Pancreas (tissue), 10 donors: ENCODE measurements at regions not wholly inside any gene's neighbourhood (a gene's known extent, or its start where the extent isn't known, plus 50 kb on each side); places are given as distances from the start of the nearest gene placed in this dataset.

Source experiments
- ATAC-seq, 4 donors: fragments of 200-7000 bp; cut with Tn5 transposase; one replicate each; pipeline versions ENCODE4 v1.8.0 to v1.9.1; 2020; ENCODE audit warnings: mild to moderate bottlenecking in 4 of 4, moderate library complexity in 4 of 4
- DNase-seq, 6 donors: peaks; one replicate each; pipeline ENCODE4 v3.0.0-alpha.2; 2020
- FAIRE-seq: peaks from 2 replicates; lab custom pipeline; 2012; peaks lifted over from hg19 to GRCh38; lab: Jason Lieb, UNC
- H3K27ac ChIP-seq, 4 donors: fragments of 200-600 bp; sonication (generic); 1 replicate in 3 of 4; 2 replicates in 1 of 4; pipeline versions ENCODE4 v1.5.0 to v1.8.0; 2020
- H3K27me3 ChIP-seq, 4 donors: fragments of 200-600 bp; one replicate each; pipeline ENCODE4 v1.8.0; 2021
- H3K36me3 ChIP-seq, 3 donors: fragments of 200-600 bp; sonication (generic) in 1 of 3; one replicate each; pipeline versions ENCODE4 v1.5.0 to v1.8.0; 2020 to 2021
- H3K4me1 ChIP-seq, 3 donors: fragments of 200-600 bp; one replicate each; pipeline ENCODE4 v1.8.0; 2021
- H3K4me3 ChIP-seq, 4 donors: fragments of 200-600 bp; sonication (generic) in 2 of 4; one replicate each; pipeline versions ENCODE4 v1.5.0 to v1.8.0; 2020 to 2021
- H3K9me3 ChIP-seq, 4 donors: fragments of 200-600 bp; one replicate each; pipeline ENCODE4 v1.8.0; 2021
- WGBS, 2 donors: extraction: QIAGEN DNeasy Blood & Tissue Kit; methylation state at CpG; one replicate each; pipeline ENCODE4 v1.1.7; 2013; 5-methylcytosine and 5-hydroxymethylcytosine counted together
- intact Hi-C, 3 donors: fragments of 100-400 bp; cut with DNase I; formaldehyde crosslinking; loops; one replicate each; pipeline versions ENCODE4 v1.11.1 to v1.14.2; 2022
- TF ChIP-seq, protein P1 (sequence below), 4 donors: fragments of 200-600 bp; sonication (generic) in 3 of 4; IDR thresholded peaks; one replicate each; pipeline versions ENCODE4 v1.5.0 to v1.8.0; 2021; ENCODE audit warnings: antibody characterized with exemption in 4 of 4
- donor health status: healthy with polysubstance abuse.
- donor health status: DM: no; HTN: no; CAD: no; lungs with moderate emphysema.
- donor health status: DM: no; HTN: no; CAD: no.
- donor health status: control.
- donor health status: control.
- donor health status: Bipolar disorder and iron deficiency.
- donor health status: DM: yes; HTN: yes; CAD: no.
- donor health status: DM: no; HTN: no; CAD: no.
- donor health status: DM: no; HTN: no; CAD: no.
- donor health status: DM: yes; HTN: yes; CAD: no.

DNA sequence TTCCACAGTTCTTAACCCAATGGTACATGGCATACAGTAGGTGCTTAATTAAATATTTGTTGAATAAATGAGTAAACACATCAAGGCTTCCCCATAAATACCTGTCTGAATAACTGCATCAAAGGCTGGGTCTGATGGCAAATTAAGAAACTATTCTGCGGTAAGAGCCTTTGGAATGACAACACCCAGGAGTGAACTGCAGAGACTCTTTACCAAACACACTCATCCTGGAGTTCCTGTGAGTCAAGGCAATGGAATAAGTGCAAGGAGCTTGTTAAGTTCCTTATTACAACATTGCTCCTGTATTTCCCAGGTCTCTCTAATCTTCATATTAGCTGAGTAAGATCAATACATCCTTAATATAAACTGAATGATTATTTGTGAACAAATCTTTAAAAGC is 119.9 kb upstream of the STT3B start:
- FAIRE-seq (no peak), ATAC-seq (no peak), DNase-seq (no peak)
- no peaks in the 10 kb centered on the region for H3K9me3 ChIP-seq
- TF ChIP-seq, protein P1, sequence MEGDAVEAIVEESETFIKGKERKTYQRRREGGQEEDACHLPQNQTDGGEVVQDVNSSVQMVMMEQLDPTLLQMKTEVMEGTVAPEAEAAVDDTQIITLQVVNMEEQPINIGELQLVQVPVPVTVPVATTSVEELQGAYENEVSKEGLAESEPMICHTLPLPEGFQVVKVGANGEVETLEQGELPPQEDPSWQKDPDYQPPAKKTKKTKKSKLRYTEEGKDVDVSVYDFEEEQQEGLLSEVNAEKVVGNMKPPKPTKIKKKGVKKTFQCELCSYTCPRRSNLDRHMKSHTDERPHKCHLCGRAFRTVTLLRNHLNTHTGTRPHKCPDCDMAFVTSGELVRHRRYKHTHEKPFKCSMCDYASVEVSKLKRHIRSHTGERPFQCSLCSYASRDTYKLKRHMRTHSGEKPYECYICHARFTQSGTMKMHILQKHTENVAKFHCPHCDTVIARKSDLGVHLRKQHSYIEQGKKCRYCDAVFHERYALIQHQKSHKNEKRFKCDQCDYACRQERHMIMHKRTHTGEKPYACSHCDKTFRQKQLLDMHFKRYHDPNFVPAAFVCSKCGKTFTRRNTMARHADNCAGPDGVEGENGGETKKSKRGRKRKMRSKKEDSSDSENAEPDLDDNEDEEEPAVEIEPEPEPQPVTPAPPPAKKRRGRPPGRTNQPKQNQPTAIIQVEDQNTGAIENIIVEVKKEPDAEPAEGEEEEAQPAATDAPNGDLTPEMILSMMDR (IDR thresholded peaks at IDR 0.05), result no peak
- H3K4me3 ChIP-seq, result no peak overlapping the region
- no peaks in the 10 kb centered on the region for H3K27me3 ChIP-seq
- intact Hi-C loops, result no loop called here
- no peaks in the 10 kb centered on the region for H3K36me3 ChIP-seq
- H3K27ac ChIP-seq, result no peak overlapping the region
- no peaks in the 10 kb centered on the region for H3K4me1 ChIP-seq
- 96 to 100% methylated on average over 1 of the region's 1 CpG for WGBS, 2 donors

DNA sequence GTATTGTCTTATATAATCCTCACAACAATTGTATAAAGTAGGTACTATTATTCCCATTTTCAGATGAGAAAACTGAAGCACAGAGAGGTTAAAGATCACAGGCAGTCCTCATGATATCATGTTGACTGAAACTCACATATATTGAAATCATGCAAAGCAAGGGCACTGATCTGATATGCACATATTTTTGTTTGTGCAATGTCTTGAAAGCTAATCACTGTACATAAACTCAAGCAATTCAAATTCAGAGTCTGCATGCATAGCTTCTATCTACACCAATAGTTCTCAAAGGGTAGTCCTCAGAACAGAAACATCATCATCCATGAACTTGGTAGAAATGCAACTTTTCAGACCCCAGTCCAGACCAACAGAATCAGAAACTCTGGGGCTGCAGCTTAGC is 119.2 kb upstream of the STT3B start:
- TF ChIP-seq, protein P1 (IDR thresholded peaks at IDR 0.05), result no peak
- no peaks in the 10 kb centered on the region for H3K36me3 ChIP-seq
- DNase-seq, result no peak
- H3K4me1 ChIP-seq, result no peaks in the 10 kb centered on the region
- no peak overlapping the region for H3K27ac ChIP-seq
- FAIRE-seq, result no peak
- no peaks in the 10 kb centered on the region for H3K27me3 ChIP-seq
- no peaks in the 10 kb centered on the region for H3K9me3 ChIP-seq
- H3K4me3 ChIP-seq, result no peak overlapping the region
- intact Hi-C loops, result no loop called here
- no peak for ATAC-seq

DNA sequence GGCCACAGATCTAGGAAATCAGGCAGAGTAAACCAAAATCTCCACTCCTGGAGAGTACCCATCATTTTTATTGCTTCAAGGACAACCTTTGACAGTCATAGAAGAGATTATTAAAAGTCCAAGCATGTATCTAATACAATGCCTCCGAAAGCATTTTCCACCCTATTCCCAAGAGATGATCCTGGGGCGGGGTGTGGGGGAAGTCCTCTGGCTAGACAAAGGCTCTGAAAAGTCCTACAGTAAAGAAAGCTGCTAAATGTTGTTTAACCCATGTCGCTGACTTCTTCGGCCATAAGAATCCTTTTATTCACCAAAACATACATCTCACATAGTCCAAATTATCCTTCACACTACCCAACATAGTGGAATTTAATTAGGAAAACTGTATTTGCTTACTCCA is 115.7 kb upstream of the STT3B start:
- no peak for ATAC-seq
- intact Hi-C loops, result no loop called here
- H3K27me3 ChIP-seq, result no peaks in the 10 kb centered on the region
- no peaks in the 10 kb centered on the region for H3K4me1 ChIP-seq
- H3K36me3 ChIP-seq, result no peaks in the 10 kb centered on the region
- H3K9me3 ChIP-seq, result no peaks in the 10 kb centered on the region
- WGBS, 2 donors, result 79 to 80% methylated on average over 4 of the region's 4 CpGs
- FAIRE-seq, result no peak
- H3K4me3 ChIP-seq, result no peak overlapping the region
- no peak for DNase-seq
- no peak overlapping the region for H3K27ac ChIP-seq
- TF ChIP-seq, protein P1 (IDR thresholded peaks at IDR 0.05), result no peak

DNA sequence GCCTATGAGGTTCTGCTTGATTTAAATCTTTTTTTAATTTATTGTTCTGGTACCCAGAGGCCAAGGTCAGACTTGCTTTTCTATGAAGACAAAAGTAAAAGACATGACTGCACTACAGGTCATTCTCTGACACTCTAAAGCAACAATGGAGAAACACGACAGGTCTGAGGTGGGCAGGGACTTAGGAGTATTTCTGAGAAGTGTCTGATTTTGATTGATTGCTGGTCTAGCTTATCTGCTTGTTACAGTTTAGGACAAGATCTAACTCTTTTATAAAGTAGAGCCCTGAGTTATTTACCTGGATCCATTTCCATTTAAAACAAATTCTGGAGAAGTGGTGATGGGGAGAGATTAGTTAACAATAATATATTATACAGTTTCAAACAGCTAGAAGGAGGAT is 115.2 kb upstream of the STT3B start:
- Histone ChIP-seq H3K9me3 (no peaks in the 10 kb centered on the region), H3K36me3 (no peaks in the 10 kb centered on the region), H3K27ac (no peak overlapping the region), H3K27me3 (no peaks in the 10 kb centered on the region), H3K4me3 (no peak overlapping the region), H3K4me1 (no peaks in the 10 kb centered on the region)
- 63 to 68% methylated on average over 1 of the region's 1 CpG for WGBS, 2 donors
- no peak for DNase-seq
- FAIRE-seq, result no peak
- TF ChIP-seq, protein P1 (IDR thresholded peaks at IDR 0.05), result no peak
- ATAC-seq, result no peak
- intact Hi-C loops, result no loop called here

DNA sequence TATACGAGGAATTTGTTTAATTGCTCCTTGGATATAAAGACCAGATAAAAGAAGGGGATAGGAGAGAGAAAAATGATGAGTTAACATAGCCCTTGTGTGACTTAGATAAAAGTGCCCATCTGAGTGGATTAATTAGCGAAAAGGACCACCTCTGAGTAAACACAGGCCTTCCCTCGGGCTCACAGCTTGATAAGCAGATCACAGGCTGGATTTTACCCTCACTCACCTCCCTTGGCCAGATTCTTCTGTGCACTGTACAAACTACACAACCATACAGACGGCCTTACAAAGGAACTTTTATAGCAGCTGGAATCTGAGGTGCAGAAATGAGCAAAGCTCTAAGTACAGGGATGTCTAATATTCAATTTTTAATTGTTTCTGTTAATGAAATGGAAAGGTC is 112.4 kb upstream of the STT3B start:
- TF ChIP-seq, protein P1 (IDR thresholded peaks at IDR 0.05), result no peak
- no peaks in the 10 kb centered on the region for H3K4me1 ChIP-seq
- no peaks in the 10 kb centered on the region for H3K36me3 ChIP-seq
- intact Hi-C loops, result no loop called here
- no peak for FAIRE-seq
- H3K4me3 ChIP-seq, result no peak overlapping the region
- no peak for DNase-seq
- no peaks in the 10 kb centered on the region for H3K27me3 ChIP-seq
- no peak overlapping the region for H3K27ac ChIP-seq
- no peaks in the 10 kb centered on the region for H3K9me3 ChIP-seq
- no peak for ATAC-seq
- 72 to 84% methylated on average over 4 of the region's 4 CpGs for WGBS, 2 donors
